CD14-positive monocyte (primary cell): ENCODE measurements at regions not wholly inside any gene's neighbourhood (a gene's known extent, or its start where the extent isn't known, plus 50 kb on each side); places are given as distances from the start of the nearest gene placed in this dataset.

Experiments
- DNase-seq, 3 donors: peaks; one replicate each; pipeline ENCODE4 v3.0.0-alpha.2; 2011 to 2022
- H2AFZ ChIP-seq: 2 replicates; pipeline ENCODE4 v1.6.0; 2012; ENCODE audit warnings: mild to moderate bottlenecking, low read depth, low read length, inconsistent platforms; ENCODE audit not compliant: insufficient read depth, poor library complexity, severe bottlenecking
- H3K27ac ChIP-seq, 2 donors: 1 replicate in 1 of 2; 2 replicates in 1 of 2; pipeline ENCODE4 v1.5.1; 2012 to 2013; ENCODE audit warnings: low read length in 2 of 2, control low read depth in 1 of 2, inconsistent platforms in 1 of 2, low read depth in 1 of 2, mild to moderate bottlenecking in 1 of 2
- H3K27me3 ChIP-seq, 2 donors: one replicate each; pipeline versions ENCODE4 v1.6.0 to v1.6.1; 2011 to 2013; ENCODE audit warnings: low read length in 2 of 2; ENCODE audit not compliant: control insufficient read depth in 2 of 2, insufficient read depth in 2 of 2
- H3K36me3 ChIP-seq, 2 donors: replicated peaks in 1 of 2; 1 replicate in 1 of 2; 2 replicates in 1 of 2; pipeline versions ENCODE4 v1.5.1 to v1.6.1; 2012 to 2013; ENCODE audit warnings: low read length in 2 of 2, control low read depth in 1 of 2, inconsistent platforms in 1 of 2, mild to moderate bottlenecking in 1 of 2; ENCODE audit not compliant: insufficient read depth in 2 of 2, control insufficient read depth in 1 of 2
- H3K4me1 ChIP-seq, 2 donors: 1 replicate in 1 of 2; 2 replicates in 1 of 2; pipeline versions ENCODE4 v1.5.1 to v1.6.1; 2012 to 2013; ENCODE audit warnings: low read length in 2 of 2, control low read depth in 1 of 2, inconsistent platforms in 1 of 2, mild to moderate bottlenecking in 1 of 2, moderate library complexity in 1 of 2; ENCODE audit not compliant: insufficient read depth in 2 of 2, control insufficient read depth in 1 of 2
- H3K4me2 ChIP-seq: replicated peaks from 2 replicates; pipeline ENCODE3; 2012; ENCODE audit warnings: low read length, moderate library complexity, mild to moderate bottlenecking; ENCODE audit not compliant: poor library complexity, severe bottlenecking; ENCODE audit errors: extremely low read depth
- H3K4me3 ChIP-seq, 3 experiments: fragments of 200-600 bp in 1 of 3; sonication (generic) in 1 of 3; replicated peaks in 1 of 3; 1 replicate in 2 of 3; 2 replicates in 1 of 3; pipeline ENCODE4 v1.5.1; 2011 to 2013; ENCODE audit warnings: low read length in 3 of 3, mild to moderate bottlenecking in 3 of 3, control low read depth in 2 of 3, low read depth in 2 of 3, inconsistent platforms in 1 of 3, moderate library complexity in 1 of 3
- H3K79me2 ChIP-seq: 2 replicates; pipeline ENCODE4 v1.6.0; 2012; ENCODE audit warnings: mild to moderate bottlenecking, control low read depth, inconsistent platforms, low read length, moderate library complexity; ENCODE audit not compliant: insufficient read depth
- H3K9ac ChIP-seq: 2 replicates; pipeline ENCODE4 v1.6.0; 2017; ENCODE audit warnings: low read length, mild to moderate bottlenecking; ENCODE audit not compliant: insufficient read depth, poor library complexity, severe bottlenecking
- H3K9me3 ChIP-seq, 2 donors: replicated peaks in 1 of 2; 1 replicate in 1 of 2; 2 replicates in 1 of 2; pipeline versions ENCODE4 v1.5.1 to v1.6.1; 2012 to 2013; ENCODE audit warnings: low read length in 2 of 2, control low read depth in 1 of 2; ENCODE audit not compliant: control insufficient read depth in 1 of 2, insufficient read depth in 1 of 2
- H4K20me1 ChIP-seq: 2 replicates; pipeline ENCODE4 v1.6.0; 2012; ENCODE audit warnings: mild to moderate bottlenecking, low read length, control low read depth, moderate library complexity; ENCODE audit not compliant: insufficient read depth
- H3K27ac Mint-ChIP-seq, 7 donors: one replicate each; pipeline ENCODE4 v1.8.0; 2020; ENCODE audit warnings: mild to moderate bottlenecking in 7 of 7, mixed read lengths in 7 of 7, moderate library complexity in 6 of 7, inconsistent platforms in 2 of 7
- H3K27me3 Mint-ChIP-seq, 3 donors: one replicate each; pipeline ENCODE4 v1.8.0; 2021 to 2022; ENCODE audit warnings: low read depth in 3 of 3, mild to moderate bottlenecking in 3 of 3, mixed read lengths in 3 of 3, moderate library complexity in 3 of 3, inconsistent platforms in 1 of 3
- H3K36me3 Mint-ChIP-seq, 2 donors: one replicate each; pipeline ENCODE4 v1.8.0; 2020; ENCODE audit warnings: mixed read lengths in 2 of 2, inconsistent platforms in 1 of 2, mild to moderate bottlenecking in 1 of 2
- H3K4me1 Mint-ChIP-seq: one replicate; pipeline ENCODE4 v1.8.0; 2020; ENCODE audit warnings: mild to moderate bottlenecking, mixed read lengths
- H3K4me3 Mint-ChIP-seq, 2 donors: one replicate each; pipeline ENCODE4 v1.8.0; 2020; ENCODE audit warnings: mild to moderate bottlenecking in 2 of 2, mixed read lengths in 2 of 2, moderate library complexity in 1 of 2
- H3K9me3 Mint-ChIP-seq, 7 donors: one replicate each; pipeline ENCODE4 v1.8.0; 2020 to 2022; ENCODE audit warnings: mixed read lengths in 7 of 7, mild to moderate bottlenecking in 6 of 7, moderate library complexity in 6 of 7, inconsistent platforms in 2 of 7
- WGBS: methylation state at CpG from one replicate; pipeline ENCODE4 v1.1.5; 2013; ENCODE audit warnings: missing lambda C conversion rate; ENCODE audit not compliant: insufficient coverage; 5-methylcytosine and 5-hydroxymethylcytosine counted together
- intact Hi-C, 2 donors: fragments of 100-400 bp; cut with micrococcal nuclease; formaldehyde crosslinking; loops; one replicate each; pipeline versions ENCODE4 v1.15.0 to v1.15.1; 2023
- TF ChIP-seq, protein P1 (sequence below): fragments of 200-600 bp; IDR thresholded peaks from one replicate; pipeline ENCODE4 v1.8.0; 2022; ENCODE audit warnings: antibody characterized with exemption, mild to moderate bottlenecking

DNA sequence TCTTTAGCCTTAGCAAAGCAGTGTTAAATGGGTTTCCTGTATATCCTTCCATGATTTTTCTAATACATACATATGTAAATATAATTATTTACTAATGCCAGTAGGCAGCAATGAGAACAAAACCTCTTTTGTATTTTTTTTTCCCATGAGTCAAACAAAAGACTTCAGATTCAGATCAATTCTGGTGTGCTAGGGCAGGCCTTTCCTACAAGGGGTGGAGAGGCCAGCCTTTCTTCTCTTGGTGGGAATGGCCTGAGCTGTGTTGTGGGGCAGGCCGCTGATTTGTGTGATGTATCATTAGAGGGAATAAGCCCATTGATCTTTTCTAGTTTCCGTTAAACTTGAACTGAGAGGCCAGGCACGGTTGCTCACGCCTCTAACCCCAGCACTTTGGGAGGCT is 115.5 kb upstream of the DMRT1 start:
- no peak for DNase-seq
- H3K4me1 ChIP-seq, result no peaks in the 10 kb centered on the region
- H3K4me1 Mint-ChIP-seq, result no peaks in the 10 kb centered on the region
- no peak overlapping the region for H3K4me3 ChIP-seq
- H3K9me3 ChIP-seq, result no peaks in the 10 kb centered on the region
- TF ChIP-seq, protein P1, sequence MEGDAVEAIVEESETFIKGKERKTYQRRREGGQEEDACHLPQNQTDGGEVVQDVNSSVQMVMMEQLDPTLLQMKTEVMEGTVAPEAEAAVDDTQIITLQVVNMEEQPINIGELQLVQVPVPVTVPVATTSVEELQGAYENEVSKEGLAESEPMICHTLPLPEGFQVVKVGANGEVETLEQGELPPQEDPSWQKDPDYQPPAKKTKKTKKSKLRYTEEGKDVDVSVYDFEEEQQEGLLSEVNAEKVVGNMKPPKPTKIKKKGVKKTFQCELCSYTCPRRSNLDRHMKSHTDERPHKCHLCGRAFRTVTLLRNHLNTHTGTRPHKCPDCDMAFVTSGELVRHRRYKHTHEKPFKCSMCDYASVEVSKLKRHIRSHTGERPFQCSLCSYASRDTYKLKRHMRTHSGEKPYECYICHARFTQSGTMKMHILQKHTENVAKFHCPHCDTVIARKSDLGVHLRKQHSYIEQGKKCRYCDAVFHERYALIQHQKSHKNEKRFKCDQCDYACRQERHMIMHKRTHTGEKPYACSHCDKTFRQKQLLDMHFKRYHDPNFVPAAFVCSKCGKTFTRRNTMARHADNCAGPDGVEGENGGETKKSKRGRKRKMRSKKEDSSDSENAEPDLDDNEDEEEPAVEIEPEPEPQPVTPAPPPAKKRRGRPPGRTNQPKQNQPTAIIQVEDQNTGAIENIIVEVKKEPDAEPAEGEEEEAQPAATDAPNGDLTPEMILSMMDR, result no peak
- 100% methylated on average over 4 of the region's 4 CpGs for WGBS
- no peak overlapping the region for H3K27ac Mint-ChIP-seq
- H3K9me3 Mint-ChIP-seq, result no peaks in the 10 kb centered on the region
- no peak overlapping the region for H3K4me3 Mint-ChIP-seq
- no peak overlapping the region for H3K4me2 ChIP-seq
- H3K79me2 ChIP-seq, result no peaks in the 10 kb centered on the region
- H3K9ac ChIP-seq, result no peak overlapping the region
- H3K27me3 ChIP-seq, result no peaks in the 10 kb centered on the region
- H3K27me3 Mint-ChIP-seq, result peaks cover 0 to 1% (median 0%) of the 10 kb centered on the region in 3 donors
- H3K36me3 Mint-ChIP-seq, result no peaks in the 10 kb centered on the region
- intact Hi-C loops, result no loop called here
- peaks cover 0 to 2% of the 10 kb centered on the region in 2 donors for H3K36me3 ChIP-seq
- no peak overlapping the region for H2AFZ ChIP-seq
- no peak overlapping the region for H3K27ac ChIP-seq
- no peaks in the 10 kb centered on the region for H4K20me1 ChIP-seq

DNA sequence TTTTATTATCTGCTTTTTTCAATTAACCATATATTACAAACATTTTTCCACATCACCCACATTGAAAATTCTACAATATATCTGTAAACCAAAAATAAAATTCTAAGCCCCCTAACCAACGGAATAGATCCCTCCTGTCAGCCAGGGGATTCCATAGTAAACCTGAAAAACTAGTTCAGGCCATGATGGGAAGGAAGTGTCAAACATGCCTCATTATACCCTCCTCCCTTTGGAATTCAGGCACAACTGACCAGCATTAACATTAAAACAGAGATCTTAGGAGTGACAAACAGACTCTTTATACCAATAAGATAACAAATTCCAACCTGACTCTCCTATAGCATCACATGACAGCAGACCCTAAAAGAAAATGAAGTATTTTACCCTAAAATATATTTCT is 113.7 kb upstream of the DMRT1 start:
- H3K36me3 ChIP-seq, result peaks cover 0 to 12% of the 10 kb centered on the region in 2 donors
- no peaks in the 10 kb centered on the region for H3K4me1 Mint-ChIP-seq

More for the DNA sequence above, 113.7 kb upstream of the DMRT1 start:
- H3K4me2 ChIP-seq, result no peak overlapping the region
- Mint-ChIP-seq H3K36me3 (no peaks in the 10 kb centered on the region), H3K4me3 (no peak overlapping the region), H3K27ac (no peak overlapping the region), H3K9me3 (no peaks in the 10 kb centered on the region), H3K27me3 (peaks cover 0 to 1% (median 0%) of the 10 kb centered on the region in 3 donors)
- H4K20me1 ChIP-seq, result no peaks in the 10 kb centered on the region
- no peaks in the 10 kb centered on the region for H3K27me3 ChIP-seq
- TF ChIP-seq, protein P1, result no peak
- H3K4me3 ChIP-seq, result no peak overlapping the region
- H2AFZ ChIP-seq, result no peak overlapping the region
- no peak for DNase-seq
- H3K9ac ChIP-seq, result no peak overlapping the region
- intact Hi-C loops, result no loop called here
- no CpG with 5 or more reads among the region's 1 CpG for WGBS
- H3K4me1 ChIP-seq, result no peaks in the 10 kb centered on the region
- H3K27ac ChIP-seq, result no peak overlapping the region
- no peaks in the 10 kb centered on the region for H3K79me2 ChIP-seq
- H3K9me3 ChIP-seq, result no peaks in the 10 kb centered on the region
